GM21737 (cell line): ENCODE measurements at regions not wholly inside any gene's neighbourhood (a gene's known extent, or its start where the extent isn't known, plus 50 kb on each side); places are given as distances from the start of the nearest gene placed in this dataset.

Source experiments
- ATAC-seq: cut with Tn5 transposase; IDR thresholded peaks from one replicate; pipeline ENCODE4 v1.9.1; 2021; ENCODE audit warnings: mild to moderate bottlenecking, moderate library complexity; ENCODE audit not compliant: unreplicated experiment

DNA sequence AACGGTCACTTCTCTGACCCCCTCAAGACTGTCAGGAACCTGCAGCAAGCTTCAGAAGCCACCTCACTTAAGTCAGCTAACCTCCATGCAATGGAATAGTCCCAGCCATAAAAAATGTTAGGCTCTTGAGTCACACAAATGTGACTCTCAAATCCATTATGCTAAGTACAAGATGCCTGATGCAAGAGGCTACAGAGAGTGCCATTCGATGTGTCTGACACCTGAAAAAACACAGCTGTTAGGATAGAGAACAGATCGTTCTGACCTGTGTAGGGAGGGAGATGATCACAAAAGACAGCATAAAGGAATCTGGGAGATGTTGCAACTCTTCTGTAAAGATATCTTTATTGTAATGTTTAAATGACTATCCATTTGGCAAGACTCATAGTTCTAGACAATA, 712.4 kb downstream of the TBC1D22A start:
- no peak for ATAC-seq

DNA sequence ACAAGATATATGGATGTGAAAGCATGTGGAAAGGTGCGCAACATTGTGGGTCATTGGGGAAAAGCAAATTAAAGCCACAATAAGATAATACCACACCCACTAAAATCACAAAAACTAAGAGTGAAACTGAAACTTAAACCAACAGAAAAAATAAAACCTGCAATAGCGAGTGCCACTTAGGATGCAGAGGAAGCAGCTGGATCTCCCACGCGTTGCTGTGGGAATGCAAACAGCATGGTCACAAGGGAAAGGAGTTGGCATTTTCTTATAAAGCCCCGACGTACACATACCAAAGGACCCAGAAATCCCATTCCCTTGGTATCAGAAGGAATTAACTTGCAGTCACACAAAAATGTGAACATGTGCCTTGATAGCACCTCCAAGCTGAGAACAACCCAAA, 712.0 kb downstream of the TBC1D22A start:
- no peak for ATAC-seq

DNA sequence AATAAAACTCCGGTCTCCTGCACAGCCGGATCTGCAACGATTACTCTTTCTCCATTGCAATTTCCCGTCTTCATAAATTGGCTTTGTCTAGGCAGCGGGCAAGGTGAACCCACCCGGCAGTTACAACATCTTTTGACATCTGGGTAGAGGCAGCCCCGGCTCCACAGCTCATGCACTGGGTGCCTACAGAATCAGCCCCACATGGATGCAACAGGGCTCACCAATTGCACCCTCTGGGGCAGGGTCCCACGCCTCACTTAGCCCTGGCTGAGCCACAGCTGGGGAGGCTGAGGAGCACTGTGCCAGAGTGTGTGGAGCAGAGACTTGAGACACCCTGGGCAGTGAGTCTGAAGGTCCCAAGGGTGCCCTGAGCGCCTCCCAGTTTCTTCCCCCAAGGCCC, 710.2 kb downstream of the TBC1D22A start:
- ATAC-seq, result no peak

DNA sequence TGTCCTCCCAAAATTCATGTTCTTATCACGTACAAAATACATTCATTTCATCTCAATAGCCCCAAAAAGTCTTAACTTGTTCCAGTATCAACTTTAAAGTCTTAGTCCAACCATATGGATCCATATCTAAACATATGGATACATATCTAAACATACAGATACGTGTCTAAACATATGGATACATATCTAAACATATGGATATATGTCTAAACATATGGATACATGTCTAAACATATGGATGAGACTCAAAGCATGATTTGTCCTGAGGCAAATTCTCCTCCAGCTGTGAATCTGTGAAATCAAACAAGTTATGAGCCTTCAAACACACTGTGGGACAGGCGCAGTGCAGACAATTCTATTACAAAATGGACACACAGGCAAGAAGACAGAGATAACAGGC, 709.0 kb downstream of the TBC1D22A start:
- no peak for ATAC-seq

DNA sequence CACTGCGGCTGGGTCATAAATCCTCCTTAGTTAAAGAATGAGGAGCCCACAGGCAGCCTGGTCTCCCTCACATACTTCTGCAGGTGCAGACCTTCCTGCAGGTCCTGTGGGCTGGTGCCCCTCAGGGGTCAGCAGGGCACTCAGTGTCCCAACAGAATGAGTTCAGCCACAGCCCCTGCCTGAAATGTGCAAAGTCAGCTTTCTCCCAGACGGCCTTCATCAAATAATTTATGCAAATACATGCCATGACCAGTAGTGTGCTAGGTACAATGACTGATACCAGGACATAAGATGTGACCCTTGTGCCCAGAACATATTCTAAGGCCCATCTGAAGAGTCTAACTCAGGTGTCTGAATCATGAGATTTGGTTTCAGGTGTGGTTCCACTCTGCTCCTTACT, 703.4 kb downstream of the TBC1D22A start:
- no peak for ATAC-seq

DNA sequence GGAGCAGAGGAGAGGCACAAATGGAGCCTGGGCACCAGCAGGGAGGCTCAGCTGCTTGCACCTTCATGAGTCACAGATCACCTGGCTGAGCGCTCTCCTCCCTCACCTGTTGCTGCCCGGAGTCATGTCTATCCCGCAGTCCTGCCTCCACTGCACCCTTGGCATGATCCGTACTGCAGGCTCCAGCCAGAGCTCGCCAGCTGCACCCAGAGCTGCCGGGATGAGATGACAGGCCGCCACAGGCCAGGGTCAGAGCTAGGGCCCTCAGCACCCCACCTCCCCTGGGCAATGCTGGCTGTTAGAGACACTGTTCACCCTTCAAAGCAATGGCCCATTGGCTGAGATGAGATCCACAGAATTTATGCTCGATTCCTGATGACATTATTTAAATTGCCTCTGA, 702.8 kb downstream of the TBC1D22A start:
- no peak for ATAC-seq

DNA sequence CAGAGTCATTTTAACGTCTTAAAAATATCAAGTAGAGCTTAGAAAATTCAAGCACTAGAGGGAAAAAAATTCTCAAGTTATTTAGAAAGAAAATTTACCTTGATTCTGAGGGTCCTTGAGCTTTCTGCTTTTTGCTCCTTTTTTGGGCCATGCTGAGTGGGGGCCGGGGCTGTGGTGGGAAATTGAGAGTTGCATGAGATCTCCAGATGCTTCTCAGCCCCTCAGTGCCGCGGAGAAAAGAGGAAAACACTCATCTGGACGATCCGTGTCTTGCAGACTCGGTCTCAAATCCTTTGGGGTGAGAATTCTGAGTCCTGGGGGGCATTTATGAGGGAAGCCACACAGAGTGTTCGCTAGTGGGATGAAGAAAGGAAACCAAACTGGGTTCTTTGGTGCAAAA, 700.8 kb downstream of the TBC1D22A start:
- ATAC-seq, result no peak

DNA sequence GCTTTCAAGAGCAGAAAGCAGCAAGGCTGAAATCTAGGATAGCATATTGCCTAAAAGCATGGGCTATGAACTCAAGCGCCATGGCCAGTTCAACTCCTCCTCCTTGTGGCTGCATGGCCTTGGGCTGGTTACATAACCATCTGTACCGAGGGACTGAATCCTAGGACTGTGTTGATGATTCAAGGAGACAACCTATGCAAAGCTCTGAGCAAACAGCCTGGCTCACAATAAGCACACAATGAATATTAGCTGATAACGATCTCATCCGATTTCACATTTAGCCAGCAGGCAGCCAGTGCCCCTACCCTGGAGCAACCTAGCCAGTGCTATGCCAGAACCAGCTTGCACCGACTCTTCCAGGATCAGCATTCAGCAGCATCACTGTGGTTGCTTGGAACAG, 698.4 kb downstream of the TBC1D22A start:
- ATAC-seq, result no peak

DNA sequence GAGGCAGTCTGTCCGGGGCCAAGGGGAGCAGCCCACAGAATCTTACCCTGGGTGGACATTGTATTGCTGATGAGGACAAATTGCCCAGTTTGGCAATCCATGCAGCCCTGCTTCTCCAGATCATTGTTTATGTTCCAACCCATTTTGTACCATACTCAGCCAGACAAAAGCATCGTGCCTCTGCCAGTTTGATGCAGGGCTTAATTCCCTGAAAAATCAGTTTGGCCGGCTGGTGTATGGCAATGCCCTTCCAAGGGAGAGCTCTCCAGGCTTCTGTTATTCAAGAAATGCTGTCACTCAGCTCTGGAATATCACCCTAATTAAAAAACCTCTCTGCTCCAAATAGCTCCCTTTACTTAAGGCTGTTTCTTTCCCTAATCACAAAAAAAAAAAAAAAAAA, 697.7 kb downstream of the TBC1D22A start:
- no peak for ATAC-seq

DNA sequence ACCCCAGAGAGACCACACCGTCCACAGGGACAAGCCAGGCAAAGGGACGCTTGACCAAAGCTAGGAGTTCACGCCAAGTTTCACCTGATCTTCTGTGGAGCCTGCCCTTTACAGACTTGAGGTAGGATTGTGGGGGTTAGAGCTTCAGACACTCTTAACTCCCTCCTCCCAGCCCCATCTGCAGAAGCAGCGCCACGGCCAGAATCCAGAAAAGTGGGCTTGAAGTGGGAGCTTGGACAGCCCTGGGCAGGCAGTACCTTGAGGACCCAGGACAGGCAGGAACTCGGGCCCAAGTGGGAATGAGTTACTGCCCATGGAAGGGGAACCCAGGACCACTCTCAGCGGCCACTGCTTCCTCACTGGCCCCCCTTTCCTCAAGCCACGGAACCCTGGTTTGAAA, 695.9 kb downstream of the TBC1D22A start:
- ATAC-seq, result no peak

DNA sequence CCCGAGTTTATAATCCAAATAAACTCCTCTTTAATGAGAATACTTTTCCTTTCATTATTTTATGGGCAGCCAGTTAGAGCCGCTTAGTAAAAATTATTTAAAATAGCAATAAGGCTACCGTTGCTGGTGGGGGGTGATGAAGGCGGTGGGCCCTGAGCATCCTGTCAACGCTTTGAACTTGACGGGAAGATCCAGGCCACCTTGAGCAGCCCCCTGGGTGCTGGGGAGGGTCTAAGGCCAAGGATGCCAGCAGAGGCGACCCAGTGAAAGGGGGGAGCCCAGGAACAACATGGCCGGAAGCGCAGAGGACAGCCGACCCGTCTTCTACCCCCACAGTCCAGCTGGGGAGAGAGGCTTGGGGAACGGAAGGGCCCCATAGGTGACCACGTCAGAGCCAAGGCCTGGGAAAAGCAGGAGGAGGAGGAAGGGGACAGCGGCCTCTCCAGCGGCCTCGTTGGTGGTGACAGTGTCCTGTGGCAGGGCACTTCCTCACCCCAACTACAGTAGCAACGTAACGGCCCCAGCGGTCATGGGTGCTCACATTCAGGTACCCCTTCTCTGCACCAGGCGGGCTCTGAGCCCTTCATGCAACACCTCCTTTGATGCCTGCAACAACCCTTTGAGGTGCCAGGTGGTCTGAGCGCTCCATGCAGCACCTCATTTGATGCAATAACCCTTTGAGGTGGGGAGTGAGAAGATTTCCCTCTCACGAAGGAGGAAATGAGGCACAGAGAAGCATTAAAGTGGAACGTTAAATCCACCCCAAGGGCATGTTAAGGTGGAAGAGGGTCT, 695.3 kb downstream of the TBC1D22A start:
- no peak for ATAC-seq

DNA sequence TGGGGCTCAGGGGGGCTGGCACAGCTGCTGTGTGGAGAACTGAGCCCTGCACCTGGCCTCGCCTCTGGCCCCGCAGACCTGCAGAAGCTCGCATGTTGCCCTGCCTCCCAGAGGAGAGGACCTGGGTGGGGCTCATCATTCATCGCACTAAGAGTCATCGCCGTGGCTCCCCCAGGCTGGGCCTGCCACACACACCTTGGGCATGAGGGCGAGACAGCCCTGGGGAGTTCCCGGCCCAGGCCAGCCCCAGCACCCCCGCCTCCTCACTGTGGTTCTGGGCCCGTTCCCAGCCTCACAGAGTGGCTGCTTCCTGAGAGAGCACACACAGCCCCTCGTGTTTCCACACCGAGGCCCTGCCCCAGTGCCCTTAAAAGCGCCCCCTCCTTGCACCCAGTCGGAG, 694.6 kb downstream of the TBC1D22A start:
- ATAC-seq, result no peak

DNA sequence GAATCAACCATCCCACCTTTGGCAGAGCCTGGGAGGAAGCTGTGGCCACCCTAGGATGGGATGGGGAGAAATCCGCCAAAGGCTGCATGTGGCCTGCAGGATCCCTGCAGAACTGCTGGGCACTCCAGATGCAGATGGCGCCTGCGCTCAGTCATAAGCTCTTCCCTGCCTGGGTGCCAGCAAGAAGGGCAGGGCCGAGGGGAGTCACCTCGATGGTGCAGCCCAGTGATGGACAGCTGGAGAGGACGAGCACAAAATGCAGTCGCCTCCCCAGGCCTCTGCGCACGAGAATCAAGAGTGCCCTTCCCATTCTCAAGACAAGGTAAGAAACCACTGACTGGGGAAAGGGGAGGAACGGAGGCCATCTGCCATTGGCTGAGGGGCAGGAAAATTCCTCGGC, 693.6 kb downstream of the TBC1D22A start:
- ATAC-seq, result no peak

DNA sequence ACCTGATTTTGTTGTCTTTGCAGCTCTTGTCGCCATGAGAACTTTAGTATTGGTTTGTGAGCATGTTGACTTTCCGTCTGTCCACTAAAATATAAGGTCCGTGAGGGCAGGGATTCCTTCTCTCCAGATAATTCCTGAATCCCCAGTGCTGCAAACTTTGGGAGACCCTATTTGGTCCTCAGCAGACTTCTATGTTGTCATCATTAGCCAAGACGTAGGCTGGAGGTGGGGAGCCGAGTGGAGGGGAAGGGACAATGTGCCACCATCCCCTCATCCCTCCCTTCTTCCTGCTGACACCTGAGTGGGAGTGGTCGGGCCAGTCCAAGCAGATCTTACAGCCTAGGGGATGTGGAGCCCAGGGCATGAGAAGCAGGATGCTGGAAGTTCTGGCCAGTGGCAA, 690.6 kb downstream of the TBC1D22A start:
- no peak for ATAC-seq

DNA sequence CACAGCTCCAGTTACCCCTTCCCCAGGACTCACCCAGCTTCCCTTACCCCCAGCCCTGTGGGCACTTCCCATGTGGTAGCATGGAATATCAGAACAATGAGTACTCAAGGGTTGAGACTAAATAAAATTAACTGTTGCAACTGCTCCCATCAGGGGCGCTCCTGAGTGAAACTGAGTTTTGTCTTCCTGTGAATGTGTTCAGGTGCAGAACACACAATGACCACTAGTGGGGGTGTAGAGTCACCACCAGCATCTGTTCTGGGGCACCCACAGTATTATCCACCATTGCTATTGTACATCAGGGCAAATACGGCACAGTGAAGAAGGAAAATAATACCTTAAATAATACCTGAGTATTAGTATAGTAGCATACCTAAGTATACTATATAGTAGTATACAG, 689.7 kb downstream of the TBC1D22A start:
- ATAC-seq, result no peak

DNA sequence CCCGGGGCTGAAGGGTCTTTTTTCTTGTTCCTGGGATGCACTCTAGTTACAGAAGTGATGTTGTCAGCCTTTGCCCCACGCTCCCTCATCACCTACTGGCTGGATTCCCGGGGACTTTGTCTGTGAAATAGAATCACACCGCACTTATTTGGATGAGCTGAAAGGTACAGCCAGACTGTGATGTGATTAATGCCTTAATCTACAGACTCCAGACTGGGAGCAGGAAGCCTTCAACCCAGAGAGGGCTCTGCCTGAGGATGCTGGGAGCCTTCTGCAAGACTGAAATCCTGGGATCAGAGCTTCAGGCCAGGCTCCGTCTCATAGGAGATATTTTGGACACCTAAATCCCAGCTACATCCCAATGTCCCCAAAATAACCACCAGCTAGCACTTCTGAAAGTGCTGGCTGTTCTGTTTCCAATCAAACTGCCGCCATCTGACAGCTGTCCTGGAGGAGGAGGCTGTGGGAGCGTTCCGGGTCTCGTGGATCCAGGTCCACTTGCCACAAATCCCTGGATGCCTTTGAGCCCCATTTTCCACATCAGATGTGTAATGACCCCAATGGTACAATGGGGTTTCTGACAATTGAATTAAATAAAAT, 688.5 kb downstream of the TBC1D22A start:
- no peak for ATAC-seq

DNA sequence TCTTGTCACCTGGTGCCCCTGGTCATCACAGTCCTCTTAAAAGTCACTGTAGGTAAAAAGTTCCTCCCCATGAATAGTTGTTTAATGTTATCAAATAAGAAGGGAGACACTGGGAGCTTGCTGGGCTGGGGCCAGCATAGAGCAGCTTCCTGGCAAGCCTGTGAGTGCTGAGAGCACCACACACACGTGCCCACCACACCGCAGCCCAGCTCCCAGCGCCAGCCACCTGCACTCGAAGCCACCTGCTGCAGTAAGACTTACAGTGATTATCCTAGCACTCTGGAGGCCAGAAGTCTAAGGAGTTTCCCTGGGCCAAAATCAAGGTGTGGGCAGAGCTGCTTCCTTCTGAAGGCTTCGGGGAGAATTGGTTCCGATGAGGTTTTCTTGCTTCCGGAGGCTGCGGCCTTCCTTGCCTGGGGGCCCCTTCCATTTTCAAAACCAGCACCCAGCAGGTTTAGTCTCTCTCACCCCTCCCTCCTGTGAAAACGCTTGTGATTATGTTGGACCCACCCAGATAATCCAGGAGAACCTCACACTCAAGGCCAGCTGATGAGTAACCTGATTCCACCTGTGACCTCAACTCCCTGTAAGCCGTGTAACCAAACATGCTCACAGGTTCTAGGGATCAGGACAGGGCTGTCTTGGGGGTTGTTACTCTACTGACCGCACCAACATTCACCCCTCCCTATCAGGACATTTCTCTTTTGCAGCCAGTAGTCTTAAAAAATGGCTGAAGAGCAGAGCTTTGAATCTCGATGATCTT, 687.2 kb downstream of the TBC1D22A start:
- no peak for ATAC-seq

DNA sequence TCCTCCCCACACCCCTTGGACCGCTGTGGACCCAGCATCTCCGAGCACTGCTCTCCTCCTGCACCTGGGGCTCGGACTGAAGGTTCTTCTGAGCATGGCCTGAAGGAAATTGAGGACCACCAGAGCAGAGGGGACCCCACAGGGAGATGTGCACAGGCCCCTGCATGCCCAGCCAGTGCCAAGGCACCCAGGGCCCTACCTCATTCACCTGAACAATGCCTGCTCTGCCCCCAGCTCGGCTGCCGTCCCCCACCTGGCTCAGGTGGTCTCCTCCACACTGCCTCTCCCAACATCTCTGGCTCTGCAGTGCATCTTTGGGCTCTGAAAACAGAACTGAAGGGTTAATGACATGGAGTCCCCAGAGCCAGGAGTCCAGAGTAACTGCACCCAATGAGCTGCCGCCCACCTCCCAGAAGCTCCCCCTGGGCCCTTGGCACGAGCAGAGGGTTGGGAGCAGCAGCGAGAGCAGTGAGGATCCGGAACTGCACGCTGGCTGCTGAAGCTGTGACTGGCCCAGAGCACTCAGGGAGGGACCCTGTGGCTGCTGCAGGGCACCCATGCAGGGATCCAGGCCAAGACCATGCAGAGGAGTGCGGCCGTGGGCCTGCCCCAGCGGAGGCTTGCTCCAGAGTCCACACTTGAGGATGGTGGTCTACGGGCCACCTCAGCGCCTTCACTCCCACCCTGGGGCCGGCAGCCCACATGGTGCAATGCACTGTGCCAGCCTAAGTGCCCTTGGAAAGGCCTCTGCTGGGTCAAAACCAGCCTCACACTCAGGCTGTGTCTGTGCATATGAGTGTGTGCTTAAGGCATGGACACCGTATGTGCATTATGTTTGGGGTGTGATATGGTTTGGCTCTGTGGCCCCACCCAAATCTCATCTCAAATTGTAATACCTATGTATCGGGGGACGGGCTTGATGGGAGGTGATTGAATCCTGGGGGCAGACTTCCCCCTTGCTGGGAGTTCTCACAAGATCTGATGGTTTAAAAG, 686.1 kb downstream of the TBC1D22A start:
- ATAC-seq, result no peak

DNA sequence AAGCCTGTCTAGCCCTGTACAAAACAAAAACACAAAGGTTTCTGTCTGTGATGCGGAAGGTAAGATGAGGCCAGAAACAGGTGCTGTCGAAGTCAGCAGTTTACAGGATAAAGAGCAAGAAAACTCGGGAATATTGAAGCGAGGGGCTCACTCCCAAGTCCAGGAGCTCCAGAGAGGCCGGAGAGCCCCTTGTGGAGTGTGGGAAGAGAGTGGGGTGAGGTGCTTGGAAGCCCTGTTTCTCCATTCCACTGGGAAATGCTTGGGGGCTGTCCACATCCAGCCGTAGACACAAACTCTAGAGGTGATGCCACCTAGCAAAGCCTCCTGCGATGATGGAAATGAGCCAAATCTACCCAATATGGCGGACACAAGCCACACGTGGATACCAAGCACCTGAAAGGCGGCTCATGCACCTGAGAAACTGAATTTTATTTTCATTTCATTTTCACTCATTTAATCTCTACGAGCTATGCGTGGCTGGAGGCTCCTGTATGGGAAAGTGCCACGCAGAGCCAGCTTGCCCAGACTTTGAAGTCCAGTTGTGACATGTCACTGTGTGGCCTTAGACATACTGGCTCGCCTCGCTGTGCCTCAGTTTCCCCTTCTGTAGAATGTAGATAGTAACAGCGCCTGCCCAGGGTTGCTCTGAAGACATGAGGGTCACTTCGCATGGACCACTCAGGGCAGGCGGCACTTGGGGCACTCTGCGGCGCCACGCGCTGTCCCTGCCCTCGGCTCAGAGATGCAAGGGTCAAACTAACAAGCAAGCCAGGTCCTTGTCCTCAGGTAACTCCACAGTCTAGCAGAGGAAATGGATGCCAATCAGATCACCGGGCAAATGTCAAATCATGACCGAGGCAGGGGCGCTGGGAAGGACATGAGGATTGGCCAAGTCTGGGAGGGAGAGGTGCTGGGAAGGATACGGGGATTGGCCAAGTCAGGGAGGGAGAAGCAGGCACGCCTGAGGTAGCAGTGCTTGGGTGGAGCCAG, 684.7 kb downstream of the TBC1D22A start:
- ATAC-seq, result no peak

DNA sequence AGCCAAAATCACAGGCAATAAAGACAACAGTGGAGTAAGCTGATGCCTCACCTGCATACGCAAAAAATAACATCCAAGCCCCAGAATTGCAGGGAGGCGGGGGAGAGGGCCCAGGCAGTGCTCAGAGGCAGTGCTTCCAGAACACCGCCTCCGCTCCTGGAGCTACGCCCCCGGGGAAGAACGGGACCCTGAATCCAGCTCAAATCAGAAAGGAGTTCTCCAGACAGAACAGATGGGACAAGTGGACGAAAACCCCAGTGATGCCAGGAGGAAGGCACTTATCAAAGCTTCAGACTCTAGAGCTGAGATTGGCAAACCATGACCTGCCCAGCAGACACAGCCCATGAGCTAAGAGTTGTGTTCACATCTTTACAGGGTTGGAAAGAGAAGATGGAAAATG, 683.9 kb downstream of the TBC1D22A start:
- no peak for ATAC-seq
